ENCODE measurements at regions not wholly inside any gene's neighbourhood (a gene's known extent, or its start where the extent isn't known, plus 50 kb on each side); places are given as distances from the start of the nearest gene placed in this dataset.

DNA sequence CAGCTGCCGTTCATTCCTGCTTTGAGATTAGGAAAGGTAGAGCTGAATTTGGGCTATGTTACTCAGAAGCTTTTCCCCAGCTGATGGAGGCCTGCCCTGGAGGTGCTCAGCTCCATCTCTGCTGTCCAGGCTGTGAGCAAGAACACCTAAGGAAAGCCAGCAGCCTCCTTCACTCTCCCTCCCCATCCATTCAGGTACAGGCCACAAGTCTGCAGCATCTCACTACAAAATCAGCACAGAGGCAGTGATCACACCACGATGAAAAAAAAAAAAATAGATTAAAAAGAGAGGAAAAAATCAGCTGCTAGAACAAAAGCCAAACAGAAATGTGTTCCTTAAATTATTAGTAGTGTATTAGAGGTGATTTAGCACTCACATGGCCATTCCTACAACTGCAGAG lies 515.0 kb downstream of the CDH26 start:
- Histone ChIP-seq H3K27me3 (ENCODE audit: control insufficient read depth, insufficient read depth, low read length) (no peaks in the 10 kb centered on the region), H3K27ac (ENCODE audit: low read depth, low read length) (no peak overlapping the region), H3K4me3 (ENCODE audit: low read depth, low read length) (no peak overlapping the region), H3K4me1 (ENCODE audit: control insufficient read depth, insufficient read depth, low read length) (peaks cover 6% of the 10 kb centered on the region), H3K36me3 (ENCODE audit: control insufficient read depth, insufficient read depth, low read length) (no peaks in the 10 kb centered on the region), H3K9me3 (ENCODE audit: control insufficient read depth, insufficient read depth, low read length) (no peaks in the 10 kb centered on the region)
- peak in 1 of 6 donors; percentile 87 for DNase-seq (ENCODE audit: low read depth in 4 of 6, low spot score in 6 of 6)
- 50% methylated on average over 1 of the region's 2 CpGs for WGBS (ENCODE audit: insufficient coverage)

DNA sequence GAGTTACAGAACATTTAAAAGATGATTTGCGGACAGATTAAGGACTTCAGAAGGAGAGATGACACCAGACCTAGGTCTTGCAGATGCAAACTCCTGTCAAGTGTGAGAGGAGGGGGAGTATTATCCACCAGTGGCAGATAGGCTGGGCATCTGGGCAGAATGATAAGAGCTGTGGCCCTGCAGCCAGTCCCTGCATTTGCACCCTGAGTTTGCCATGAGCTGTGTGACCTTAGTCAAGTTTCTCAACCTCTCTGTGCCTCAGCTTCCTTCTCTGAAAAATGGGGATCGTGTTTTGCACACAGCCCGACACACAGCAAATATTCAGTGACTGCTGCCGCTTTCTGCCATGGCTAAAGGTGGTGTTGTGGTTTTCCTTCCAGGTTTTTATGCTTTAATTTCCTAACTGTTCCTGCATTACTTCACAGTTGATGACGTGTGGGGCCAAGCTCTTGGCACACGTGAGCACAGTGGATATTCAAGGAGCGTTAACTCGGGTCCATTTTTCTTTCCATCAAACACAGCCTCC lies 516.2 kb downstream of the CDH26 start:
- H3K4me1 ChIP-seq (ENCODE audit: control insufficient read depth, insufficient read depth, low read length), result peaks cover 9% of the 10 kb centered on the region

DNA sequence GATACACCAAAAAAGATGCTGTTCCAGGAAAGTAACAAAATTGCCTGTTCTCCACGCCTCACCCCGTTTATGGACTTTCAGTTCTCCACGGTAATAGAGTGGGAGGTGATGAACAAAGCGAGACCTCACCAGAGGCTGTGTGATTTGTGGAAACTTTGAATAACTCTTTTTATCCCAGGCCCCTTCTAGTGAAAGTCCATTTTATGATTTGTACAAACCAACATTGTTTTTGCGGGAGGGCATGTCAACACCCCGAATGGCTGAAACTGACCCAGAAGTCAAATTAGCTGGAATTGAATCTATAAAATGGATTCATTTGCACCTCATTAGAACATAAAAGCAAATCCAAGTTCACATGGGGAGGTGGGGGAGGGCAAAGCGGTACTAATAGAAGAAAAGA lies 517.8 kb downstream of the CDH26 start:
- no peak overlapping the region for H3K4me3 ChIP-seq (ENCODE audit: low read depth, low read length)
- H3K9me3 ChIP-seq (ENCODE audit: control insufficient read depth, insufficient read depth, low read length), result no peaks in the 10 kb centered on the region
- DNase-seq (ENCODE audit: low read depth in 4 of 6, low spot score in 6 of 6), result no peak
- H3K27me3 ChIP-seq (ENCODE audit: control insufficient read depth, insufficient read depth, low read length), result no peaks in the 10 kb centered on the region
- H3K36me3 ChIP-seq (ENCODE audit: control insufficient read depth, insufficient read depth, low read length), result no peaks in the 10 kb centered on the region
- no CpG with 5 or more reads among the region's 7 CpGs for WGBS (ENCODE audit: insufficient coverage)
- H3K4me1 ChIP-seq (ENCODE audit: control insufficient read depth, insufficient read depth, low read length), result peaks cover 9% of the 10 kb centered on the region
- no peak overlapping the region for H3K27ac ChIP-seq (ENCODE audit: low read depth, low read length)

More for the DNA sequence above, 516.2 kb downstream of the CDH26 start:
- no peaks in the 10 kb centered on the region for H3K9me3 ChIP-seq (ENCODE audit: control insufficient read depth, insufficient read depth, low read length)
- no peak overlapping the region for H3K27ac ChIP-seq (ENCODE audit: low read depth, low read length)
- H3K4me3 ChIP-seq (ENCODE audit: low read depth, low read length), result no peak overlapping the region
- no peak for DNase-seq (ENCODE audit: low read depth in 4 of 6, low spot score in 6 of 6)
- H3K36me3 ChIP-seq (ENCODE audit: control insufficient read depth, insufficient read depth, low read length), result no peaks in the 10 kb centered on the region
- H3K27me3 ChIP-seq (ENCODE audit: control insufficient read depth, insufficient read depth, low read length), result no peaks in the 10 kb centered on the region
- WGBS (ENCODE audit: insufficient coverage), result 80% methylated on average over 8 of the region's 8 CpGs

DNA sequence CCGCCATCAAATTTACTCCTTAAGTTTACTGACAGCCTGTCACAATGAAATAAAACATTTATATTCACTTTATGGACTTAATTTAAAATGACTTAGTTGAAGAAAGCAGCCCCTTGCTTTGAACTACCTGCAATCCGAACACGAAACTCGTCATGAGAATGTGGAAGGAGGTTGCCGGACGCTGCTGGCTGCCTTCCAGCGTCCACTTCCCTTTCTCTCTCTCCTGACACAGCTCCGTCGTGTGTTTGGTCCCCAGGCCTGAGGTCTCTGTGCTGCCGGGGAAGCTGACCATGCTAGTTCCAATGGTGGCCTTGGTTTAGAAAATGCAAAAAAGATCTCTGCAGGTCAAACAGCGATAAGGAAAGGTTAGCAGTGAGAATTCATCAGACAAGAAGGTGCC lies 519.7 kb downstream of the CDH26 start:
- Histone ChIP-seq H3K4me1 (ENCODE audit: control insufficient read depth, insufficient read depth, low read length) (peaks cover 7% of the 10 kb centered on the region), H3K36me3 (ENCODE audit: control insufficient read depth, insufficient read depth, low read length) (no peaks in the 10 kb centered on the region), H3K27me3 (ENCODE audit: control insufficient read depth, insufficient read depth, low read length) (no peaks in the 10 kb centered on the region), H3K27ac (ENCODE audit: low read depth, low read length) (no peak overlapping the region), H3K9me3 (ENCODE audit: control insufficient read depth, insufficient read depth, low read length) (no peaks in the 10 kb centered on the region), H3K4me3 (ENCODE audit: low read depth, low read length) (no peak overlapping the region)
- DNase-seq (ENCODE audit: low read depth in 4 of 6, low spot score in 6 of 6), result no peak
- WGBS (ENCODE audit: insufficient coverage), result 34% methylated on average over 10 of the region's 11 CpGs

DNA sequence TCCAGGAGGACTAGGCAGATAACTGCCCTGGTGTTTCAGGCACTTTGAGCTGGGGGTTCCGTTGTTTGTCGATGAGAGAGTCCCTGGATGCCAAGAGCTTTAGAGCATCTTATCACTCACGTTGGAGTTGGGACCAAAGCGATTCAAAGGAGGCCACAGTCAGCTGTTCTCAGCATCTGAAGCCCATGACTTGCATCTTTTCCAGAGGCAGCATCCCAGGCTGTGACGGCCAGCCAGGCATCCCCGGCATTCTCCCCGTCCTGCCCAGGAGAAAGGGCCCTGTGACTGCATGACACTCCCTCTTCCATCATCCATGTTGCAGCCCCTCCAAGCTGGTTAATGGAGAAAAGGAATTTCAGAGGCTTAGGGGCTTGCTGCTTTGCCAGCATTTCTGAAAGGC lies 520.3 kb downstream of the CDH26 start:
- Histone ChIP-seq H3K36me3 (ENCODE audit: control insufficient read depth, insufficient read depth, low read length) (no peaks in the 10 kb centered on the region), H3K9me3 (ENCODE audit: control insufficient read depth, insufficient read depth, low read length) (no peaks in the 10 kb centered on the region), H3K4me3 (ENCODE audit: low read depth, low read length) (no peak overlapping the region), H3K27me3 (ENCODE audit: control insufficient read depth, insufficient read depth, low read length) (no peaks in the 10 kb centered on the region), H3K4me1 (ENCODE audit: control insufficient read depth, insufficient read depth, low read length) (peaks cover 7% of the 10 kb centered on the region), H3K27ac (ENCODE audit: low read depth, low read length) (no peak overlapping the region)
- WGBS (ENCODE audit: insufficient coverage), result 84% methylated on average over 4 of the region's 7 CpGs
- DNase-seq (ENCODE audit: low read depth in 4 of 6, low spot score in 6 of 6), result no peak

DNA sequence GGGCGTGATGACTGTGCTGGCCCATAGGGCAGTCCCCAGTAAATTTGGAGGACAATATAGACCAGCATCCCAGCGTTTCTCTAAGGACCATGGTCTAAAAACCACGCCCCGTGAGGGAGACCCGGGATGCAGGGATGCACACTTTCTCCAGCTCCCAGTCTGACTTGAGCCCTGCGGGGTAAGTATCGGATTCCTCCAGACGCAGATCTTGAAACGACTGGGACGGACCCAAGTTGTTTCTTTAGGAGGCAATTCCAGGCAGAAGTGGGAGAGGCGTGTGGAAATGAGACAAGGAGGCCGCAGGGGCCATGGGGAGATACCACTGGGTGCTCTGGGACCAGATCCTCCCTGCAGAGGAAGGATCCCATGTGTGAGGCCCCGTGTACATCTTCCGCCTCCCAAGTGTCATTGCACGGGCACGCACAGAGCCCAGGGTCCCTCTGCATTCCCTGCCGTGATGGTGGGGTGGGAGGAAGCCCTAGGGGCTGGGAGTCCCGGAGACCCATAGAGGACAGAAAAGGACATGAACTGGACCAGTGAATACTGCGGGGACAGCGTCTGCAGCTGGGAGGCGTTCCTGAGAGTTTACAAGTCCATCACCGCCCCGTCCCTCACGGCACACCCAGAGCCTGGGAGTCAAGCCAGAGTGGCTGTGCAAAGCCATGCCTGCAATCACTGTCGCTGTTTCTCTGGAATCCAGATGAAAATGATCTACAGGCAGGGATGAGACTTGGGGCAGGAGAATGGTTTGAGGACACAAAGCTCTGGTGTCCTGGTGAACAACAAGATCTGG lies 522.9 kb downstream of the CDH26 start:
- no peak overlapping the region for H3K27ac ChIP-seq (ENCODE audit: low read depth, low read length)
- no peaks in the 10 kb centered on the region for H3K9me3 ChIP-seq (ENCODE audit: control insufficient read depth, insufficient read depth, low read length)
- DNase-seq (ENCODE audit: low read depth in 4 of 6, low spot score in 6 of 6), result no peak
- no peaks in the 10 kb centered on the region for H3K36me3 ChIP-seq (ENCODE audit: control insufficient read depth, insufficient read depth, low read length)
- no peaks in the 10 kb centered on the region for H3K27me3 ChIP-seq (ENCODE audit: control insufficient read depth, insufficient read depth, low read length)
- peaks cover 4% of the 10 kb centered on the region for H3K4me1 ChIP-seq (ENCODE audit: control insufficient read depth, insufficient read depth, low read length)
- 86% methylated on average over 24 of the region's 25 CpGs for WGBS (ENCODE audit: insufficient coverage)
- H3K4me3 ChIP-seq (ENCODE audit: low read depth, low read length), result no peak overlapping the region

DNA sequence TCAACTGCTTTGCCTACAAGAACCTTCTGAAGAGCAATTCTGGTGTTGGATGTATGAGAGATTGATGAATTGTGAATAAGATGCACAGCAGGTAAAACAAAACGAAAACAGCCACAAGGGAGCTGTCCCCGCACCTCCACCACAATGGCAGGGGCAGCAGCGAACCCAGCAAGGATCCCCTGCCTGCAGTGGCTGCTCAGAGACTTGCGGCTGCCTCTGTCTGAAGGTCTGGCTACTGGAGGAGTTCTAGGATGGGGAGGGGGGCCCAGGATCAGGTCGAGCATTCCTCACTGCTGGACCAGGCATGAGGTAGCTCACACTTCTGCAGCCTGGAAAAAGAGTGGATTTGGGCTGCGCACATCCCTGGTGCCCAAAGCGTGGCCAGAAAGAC lies 523.5 kb downstream of the CDH26 start:
- no peaks in the 10 kb centered on the region for H3K9me3 ChIP-seq (ENCODE audit: control insufficient read depth, insufficient read depth, low read length)
- no peak for DNase-seq (ENCODE audit: low read depth in 4 of 6, low spot score in 6 of 6)
- no peak overlapping the region for H3K27ac ChIP-seq (ENCODE audit: low read depth, low read length)
- H3K4me1 ChIP-seq (ENCODE audit: control insufficient read depth, insufficient read depth, low read length), result peaks cover 4% of the 10 kb centered on the region
- whole genome bisulfite sequencing (ENCODE audit: insufficient coverage), result 73% methylated on average over 7 of the region's 7 CpGs
- no peak overlapping the region for H3K4me3 ChIP-seq (ENCODE audit: low read depth, low read length)
- no peaks in the 10 kb centered on the region for H3K27me3 ChIP-seq (ENCODE audit: control insufficient read depth, insufficient read depth, low read length)
- H3K36me3 ChIP-seq (ENCODE audit: control insufficient read depth, insufficient read depth, low read length), result no peaks in the 10 kb centered on the region

DNA sequence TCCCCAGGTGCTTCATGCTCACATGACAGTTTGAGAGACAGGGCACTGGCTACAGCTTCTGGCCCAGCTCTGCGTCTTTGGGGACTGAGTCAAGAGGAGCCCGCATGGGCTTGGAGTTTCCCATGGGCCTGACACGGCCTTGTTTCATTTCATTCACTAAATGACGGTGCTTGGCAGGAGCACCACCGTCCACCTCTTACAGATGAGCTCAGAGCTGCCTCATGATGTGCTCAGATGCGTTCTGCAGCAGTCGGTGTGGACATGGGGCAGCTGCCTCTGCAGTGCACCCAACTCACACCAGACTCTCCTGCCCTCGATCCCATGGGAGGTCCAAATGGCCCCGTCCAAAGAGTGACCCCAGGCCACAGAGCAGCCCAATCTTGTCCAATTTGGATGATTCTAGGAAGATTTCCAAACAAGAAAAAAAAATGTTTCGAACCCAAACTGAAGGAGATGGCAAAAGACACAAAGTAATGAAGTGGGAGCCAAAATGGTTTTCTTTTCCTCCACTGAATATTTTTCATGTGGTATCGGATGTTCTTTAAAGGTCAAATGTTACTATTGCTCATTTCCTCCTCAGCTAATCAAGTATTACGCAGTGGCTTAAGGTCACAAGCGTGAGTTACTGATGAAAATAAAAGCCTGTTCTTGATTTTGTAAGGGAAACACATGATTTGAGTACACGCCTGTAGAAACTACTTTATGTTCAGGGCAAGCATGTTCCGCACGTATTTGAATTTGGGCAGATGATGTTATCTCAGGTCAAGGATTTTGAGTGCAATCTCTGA lies 524.2 kb downstream of the CDH26 start:
- DNase-seq (ENCODE audit: low read depth in 4 of 6, low spot score in 6 of 6), result no peak
- Histone ChIP-seq H3K9me3 (ENCODE audit: control insufficient read depth, insufficient read depth, low read length) (no peaks in the 10 kb centered on the region), H3K27ac (ENCODE audit: low read depth, low read length) (no peak overlapping the region), H3K4me1 (ENCODE audit: control insufficient read depth, insufficient read depth, low read length) (peaks cover 4% of the 10 kb centered on the region), H3K27me3 (ENCODE audit: control insufficient read depth, insufficient read depth, low read length) (no peaks in the 10 kb centered on the region), H3K4me3 (ENCODE audit: low read depth, low read length) (no peak overlapping the region), H3K36me3 (ENCODE audit: control insufficient read depth, insufficient read depth, low read length) (no peaks in the 10 kb centered on the region)
- WGBS (ENCODE audit: insufficient coverage), result 74% methylated on average over 11 of the region's 16 CpGs

DNA sequence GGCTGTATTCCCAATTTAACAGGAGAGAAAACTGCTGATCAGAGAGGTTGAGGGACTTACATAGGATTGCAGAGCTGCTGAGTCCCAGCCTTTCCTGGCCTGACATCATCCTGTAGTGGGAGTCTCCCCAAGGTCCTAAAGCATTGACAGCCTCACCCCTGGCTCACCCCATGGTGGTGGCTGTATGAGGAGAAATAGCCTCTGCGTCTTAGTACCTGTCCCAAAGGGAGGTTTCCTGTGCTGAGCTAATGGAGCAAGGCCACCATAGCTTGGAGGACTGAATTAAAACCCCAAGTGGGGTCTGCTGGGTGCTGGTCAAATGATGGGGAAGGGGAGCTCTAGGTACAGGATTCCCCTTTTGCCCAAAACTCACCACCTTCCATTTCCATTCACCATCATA lies 525.1 kb downstream of the CDH26 start:
- Histone ChIP-seq H3K27ac (ENCODE audit: low read depth, low read length) (no peak overlapping the region), H3K4me1 (ENCODE audit: control insufficient read depth, insufficient read depth, low read length) (peaks cover 2% of the 10 kb centered on the region)
- DNase-seq (ENCODE audit: low read depth in 4 of 6, low spot score in 6 of 6), result no peak

More for the DNA sequence above, 525.1 kb downstream of the CDH26 start:
- Histone ChIP-seq H3K27me3 (ENCODE audit: control insufficient read depth, insufficient read depth, low read length) (no peaks in the 10 kb centered on the region), H3K9me3 (ENCODE audit: control insufficient read depth, insufficient read depth, low read length) (no peaks in the 10 kb centered on the region), H3K4me3 (ENCODE audit: low read depth, low read length) (no peak overlapping the region), H3K36me3 (ENCODE audit: control insufficient read depth, insufficient read depth, low read length) (no peaks in the 10 kb centered on the region)
- 100% methylated on average over 1 of the region's 1 CpG for WGBS (ENCODE audit: insufficient coverage)
